Progenitor cell of endocrine pancreas (in vitro differentiated cells): ENCODE measurements at regions not wholly inside any gene's neighbourhood (a gene's known extent, or its start where the extent isn't known, plus 50 kb on each side); places are given as distances from the start of the nearest gene placed in this dataset.

Experiments
- DNase-seq: peaks from one replicate; pipeline ENCODE4 v3.0.0; 2021; ENCODE audit warnings: low spot score; ENCODE audit not compliant: unreplicated experiment
- H3K27ac Mint-ChIP-seq: 2 replicates; pipeline ENCODE4 v1.8.0; 2021; ENCODE audit warnings: mild to moderate bottlenecking, moderate library complexity, mixed read lengths
- H3K27me3 Mint-ChIP-seq: 2 replicates; pipeline ENCODE4 v1.8.0; 2021; ENCODE audit warnings: mixed read lengths
- H3K36me3 Mint-ChIP-seq: 2 replicates; pipeline ENCODE4 v1.8.0; 2022; ENCODE audit warnings: mixed read lengths; ENCODE audit not compliant: insufficient read depth
- H3K4me1 Mint-ChIP-seq: 2 replicates; pipeline ENCODE4 v1.8.0; 2021; ENCODE audit warnings: low read depth, mixed read lengths
- H3K4me3 Mint-ChIP-seq: 2 replicates; pipeline ENCODE4 v1.8.0; 2021; ENCODE audit warnings: low read depth, mild to moderate bottlenecking, moderate library complexity, mixed read lengths
- H3K9me3 Mint-ChIP-seq: 2 replicates; pipeline ENCODE4 v1.8.0; 2021; ENCODE audit warnings: low read depth, mixed read lengths
- TF ChIP-seq, protein P1 (sequence below): fragments of 200-600 bp; sonication (generic); IDR thresholded peaks from one replicate; pipeline ENCODE4 v1.5.0; 2021; ENCODE audit warnings: antibody characterized with exemption, mild to moderate bottlenecking; ENCODE audit not compliant: unreplicated experiment

DNA sequence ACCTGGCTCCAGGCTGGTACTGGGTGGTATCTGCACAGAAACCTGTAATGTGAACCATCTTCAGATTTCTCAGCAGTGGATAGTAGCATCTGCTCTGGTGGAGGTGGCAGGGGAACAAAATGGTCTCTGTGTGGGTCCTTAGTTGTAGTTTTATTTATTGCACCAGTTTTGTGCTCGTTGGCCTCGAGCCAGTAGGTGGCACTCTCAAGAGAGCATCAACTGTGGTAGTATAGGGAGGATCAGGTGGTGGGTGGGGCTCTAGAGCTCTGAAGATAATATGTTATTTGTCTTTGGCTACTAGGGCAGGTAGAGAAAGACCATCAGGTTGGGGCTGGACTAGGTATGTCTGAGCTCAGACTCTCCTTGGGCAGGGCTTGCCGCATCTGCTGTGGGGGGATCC is 254.0 kb upstream of the GPR149 start:
- DNase-seq: no peak
- no peak overlapping the region for H3K4me3 Mint-ChIP-seq
- no peaks in the 10 kb centered on the region for H3K27me3 Mint-ChIP-seq
- no peaks in the 10 kb centered on the region for H3K36me3 Mint-ChIP-seq
- H3K4me1 Mint-ChIP-seq: peaks cover 7% of the 10 kb centered on the region
- no peak overlapping the region for H3K27ac Mint-ChIP-seq
- H3K9me3 Mint-ChIP-seq: peaks cover 3% of the 10 kb centered on the region
- TF ChIP-seq, protein P1, sequence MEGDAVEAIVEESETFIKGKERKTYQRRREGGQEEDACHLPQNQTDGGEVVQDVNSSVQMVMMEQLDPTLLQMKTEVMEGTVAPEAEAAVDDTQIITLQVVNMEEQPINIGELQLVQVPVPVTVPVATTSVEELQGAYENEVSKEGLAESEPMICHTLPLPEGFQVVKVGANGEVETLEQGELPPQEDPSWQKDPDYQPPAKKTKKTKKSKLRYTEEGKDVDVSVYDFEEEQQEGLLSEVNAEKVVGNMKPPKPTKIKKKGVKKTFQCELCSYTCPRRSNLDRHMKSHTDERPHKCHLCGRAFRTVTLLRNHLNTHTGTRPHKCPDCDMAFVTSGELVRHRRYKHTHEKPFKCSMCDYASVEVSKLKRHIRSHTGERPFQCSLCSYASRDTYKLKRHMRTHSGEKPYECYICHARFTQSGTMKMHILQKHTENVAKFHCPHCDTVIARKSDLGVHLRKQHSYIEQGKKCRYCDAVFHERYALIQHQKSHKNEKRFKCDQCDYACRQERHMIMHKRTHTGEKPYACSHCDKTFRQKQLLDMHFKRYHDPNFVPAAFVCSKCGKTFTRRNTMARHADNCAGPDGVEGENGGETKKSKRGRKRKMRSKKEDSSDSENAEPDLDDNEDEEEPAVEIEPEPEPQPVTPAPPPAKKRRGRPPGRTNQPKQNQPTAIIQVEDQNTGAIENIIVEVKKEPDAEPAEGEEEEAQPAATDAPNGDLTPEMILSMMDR: peak; percentile 10

DNA sequence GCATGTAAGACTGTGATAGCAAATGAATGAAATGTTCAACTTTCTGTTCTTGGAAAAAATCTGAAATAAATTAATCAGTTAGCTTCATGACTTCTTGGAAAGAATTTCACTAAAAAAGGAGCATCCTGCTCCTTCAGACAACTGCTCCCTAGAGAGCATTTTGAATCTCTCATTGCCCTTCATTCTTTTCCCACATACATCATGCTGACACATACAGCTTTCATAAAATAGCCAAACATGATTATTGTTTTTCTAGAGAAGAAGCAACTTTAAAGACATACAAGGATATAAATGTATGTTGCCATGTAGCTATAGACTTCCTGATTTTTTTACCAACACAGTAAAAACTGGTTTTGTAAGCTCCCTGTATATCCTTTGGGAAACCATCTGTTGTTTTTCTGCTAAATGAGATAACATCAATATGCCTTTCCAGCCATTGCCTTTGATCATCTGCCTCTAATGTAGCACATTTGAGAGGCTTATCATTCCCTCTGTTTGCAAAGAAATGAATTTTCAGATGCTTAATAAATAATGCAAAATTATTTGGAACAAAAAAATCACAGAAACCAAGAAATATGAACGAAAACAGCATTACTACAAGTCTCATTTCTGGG is 248.2 kb upstream of the GPR149 start:
- DNase-seq: no peak
- Mint-ChIP-seq H3K27me3 (no peaks in the 10 kb centered on the region), H3K36me3 (no peaks in the 10 kb centered on the region), H3K4me3 (no peak overlapping the region), H3K4me1 (no peaks in the 10 kb centered on the region), H3K27ac (no peak overlapping the region), H3K9me3 (no peaks in the 10 kb centered on the region)
- TF ChIP-seq, protein P1: no peak

DNA sequence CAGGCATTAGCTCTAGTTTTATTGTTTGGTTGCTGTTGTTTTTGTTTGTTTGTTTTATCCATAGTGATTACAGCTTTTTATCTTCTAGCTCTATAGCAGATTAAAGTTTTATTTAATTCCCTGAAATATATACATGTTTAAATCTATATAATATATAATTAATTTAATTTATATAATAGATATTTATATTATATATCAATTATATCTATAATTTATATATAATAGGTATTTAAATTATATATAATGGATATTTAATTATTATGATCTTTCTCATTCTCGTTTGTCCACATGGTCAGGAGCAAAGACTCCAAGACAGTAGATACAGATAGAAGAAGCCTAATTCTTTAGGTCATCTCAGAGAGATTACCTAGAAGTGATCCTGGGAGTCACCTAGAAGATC is 238.8 kb upstream of the GPR149 start:
- DNase-seq: no peak
- no peak overlapping the region for H3K4me3 Mint-ChIP-seq
- TF ChIP-seq, protein P1: no peak
- no peaks in the 10 kb centered on the region for H3K9me3 Mint-ChIP-seq
- no peaks in the 10 kb centered on the region for H3K36me3 Mint-ChIP-seq
- H3K4me1 Mint-ChIP-seq: no peaks in the 10 kb centered on the region
- no peaks in the 10 kb centered on the region for H3K27me3 Mint-ChIP-seq
- no peak overlapping the region for H3K27ac Mint-ChIP-seq

DNA sequence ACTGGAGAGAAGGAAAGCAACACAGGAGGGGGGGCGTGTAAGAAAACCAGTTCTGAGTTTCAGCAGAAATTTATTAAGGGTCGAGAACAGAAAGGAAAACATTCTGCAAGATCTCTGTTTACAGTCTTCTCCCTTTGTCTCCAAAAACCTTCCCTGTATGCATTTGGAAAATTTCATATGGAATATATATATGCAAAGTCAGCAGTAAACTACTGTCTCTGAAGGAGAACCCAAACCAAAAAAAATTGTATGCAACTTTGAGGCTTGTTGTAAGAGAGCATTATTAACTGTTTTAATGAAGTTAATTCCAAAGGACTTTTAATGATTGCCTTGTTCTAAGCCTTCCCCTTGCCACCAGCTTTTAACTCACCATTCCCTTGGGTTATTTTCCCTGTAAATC is 238.2 kb upstream of the GPR149 start:
- H3K9me3 Mint-ChIP-seq: no peaks in the 10 kb centered on the region
- H3K4me1 Mint-ChIP-seq: no peaks in the 10 kb centered on the region
- no peaks in the 10 kb centered on the region for H3K27me3 Mint-ChIP-seq
- no peak for DNase-seq
- TF ChIP-seq, protein P1: no peak
- H3K36me3 Mint-ChIP-seq: no peaks in the 10 kb centered on the region
- H3K4me3 Mint-ChIP-seq: no peak overlapping the region
- H3K27ac Mint-ChIP-seq: no peak overlapping the region

DNA sequence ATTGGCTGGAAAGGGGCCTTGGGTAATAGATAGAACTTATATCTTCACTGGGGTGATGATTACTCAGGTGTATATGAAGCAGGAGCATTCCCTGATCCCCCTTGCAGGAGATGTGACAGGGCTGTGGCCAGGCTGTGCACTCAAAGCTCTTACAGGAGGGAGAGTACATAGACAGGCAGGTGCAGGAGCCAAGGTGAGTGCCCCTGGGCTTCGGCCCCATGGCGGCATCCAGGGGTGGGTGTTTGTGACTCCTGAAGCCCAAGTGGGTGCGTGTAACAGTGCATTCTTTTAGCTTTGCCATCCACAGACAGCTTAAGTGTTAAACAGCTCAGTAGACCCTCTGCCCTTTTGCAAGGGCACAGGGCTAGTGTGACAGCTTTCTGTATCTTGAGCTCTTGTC is 236.6 kb upstream of the GPR149 start:
- TF ChIP-seq, protein P1: no peak
- Mint-ChIP-seq H3K4me1 (no peaks in the 10 kb centered on the region), H3K4me3 (no peak overlapping the region), H3K27me3 (no peaks in the 10 kb centered on the region), H3K36me3 (no peaks in the 10 kb centered on the region), H3K9me3 (no peaks in the 10 kb centered on the region), H3K27ac (no peak overlapping the region)
- no peak for DNase-seq
